ENCODE measurements at regions not wholly inside any gene's neighbourhood (a gene's known extent, or its start where the extent isn't known, plus 50 kb on each side); places are given as distances from the start of the nearest gene placed in this dataset.
"Not testable (repeated sequence)": the region's sequence is repeated elsewhere in the genome, so short reads cannot be mapped to it uniquely, and the experiment has no call there.

DNA sequence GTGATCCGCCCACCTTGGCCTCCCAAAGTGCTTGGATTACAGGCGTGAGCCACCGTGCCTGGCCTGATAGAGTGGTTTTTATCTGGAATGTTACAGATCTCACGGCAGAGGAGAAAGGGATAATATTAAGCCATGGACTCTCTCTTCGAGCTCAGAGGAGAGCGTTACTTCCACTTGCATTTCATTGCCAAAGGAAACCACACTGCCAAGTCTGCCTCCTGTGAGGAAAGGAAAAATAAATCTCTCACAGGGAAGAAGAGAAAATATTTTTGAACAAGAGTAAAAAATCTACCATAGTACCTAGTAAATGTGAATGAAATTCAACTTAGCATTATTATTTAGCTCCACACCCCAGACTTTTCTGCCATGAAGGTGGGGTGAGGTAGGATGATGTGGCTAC is 319.2 kb upstream of the PRICKLE1 start:
- no peak for DNase-seq

DNA sequence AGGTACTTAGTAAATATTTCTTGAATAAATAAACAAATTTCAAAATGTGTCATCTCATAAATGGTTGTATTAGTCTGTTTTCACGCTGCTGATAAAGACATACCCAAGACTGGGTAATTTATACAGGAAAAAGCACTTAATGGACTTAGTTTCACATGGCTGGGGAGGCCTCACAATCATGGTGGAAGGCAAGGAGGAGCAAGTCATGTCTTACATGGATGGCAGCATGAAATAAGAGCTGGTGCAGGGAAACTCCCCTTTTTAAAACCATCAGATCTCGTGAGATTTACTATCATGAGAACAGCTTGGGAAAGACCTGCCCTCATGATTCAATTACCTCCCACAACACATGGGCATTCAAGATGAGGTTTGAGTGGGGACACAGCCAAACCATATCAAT is 317.3 kb upstream of the PRICKLE1 start:
- DNase-seq: not testable (repeated sequence)

DNA sequence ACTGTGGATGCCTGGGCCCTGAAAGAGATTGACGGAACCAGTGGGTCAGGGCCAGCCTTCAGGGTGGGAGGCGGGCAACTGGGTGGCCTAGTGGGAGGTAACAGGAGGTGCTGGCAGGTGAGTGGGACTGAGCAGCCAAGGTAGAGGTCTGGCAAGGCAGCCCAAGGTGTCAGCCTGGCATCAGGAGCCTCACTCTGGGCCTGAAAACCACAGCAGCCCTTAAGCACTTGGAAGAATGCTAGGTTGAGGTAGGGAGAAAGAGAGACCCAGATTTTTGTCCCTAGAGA is 315.8 kb upstream of the PRICKLE1 start:
- DNase-seq: no peak

DNA sequence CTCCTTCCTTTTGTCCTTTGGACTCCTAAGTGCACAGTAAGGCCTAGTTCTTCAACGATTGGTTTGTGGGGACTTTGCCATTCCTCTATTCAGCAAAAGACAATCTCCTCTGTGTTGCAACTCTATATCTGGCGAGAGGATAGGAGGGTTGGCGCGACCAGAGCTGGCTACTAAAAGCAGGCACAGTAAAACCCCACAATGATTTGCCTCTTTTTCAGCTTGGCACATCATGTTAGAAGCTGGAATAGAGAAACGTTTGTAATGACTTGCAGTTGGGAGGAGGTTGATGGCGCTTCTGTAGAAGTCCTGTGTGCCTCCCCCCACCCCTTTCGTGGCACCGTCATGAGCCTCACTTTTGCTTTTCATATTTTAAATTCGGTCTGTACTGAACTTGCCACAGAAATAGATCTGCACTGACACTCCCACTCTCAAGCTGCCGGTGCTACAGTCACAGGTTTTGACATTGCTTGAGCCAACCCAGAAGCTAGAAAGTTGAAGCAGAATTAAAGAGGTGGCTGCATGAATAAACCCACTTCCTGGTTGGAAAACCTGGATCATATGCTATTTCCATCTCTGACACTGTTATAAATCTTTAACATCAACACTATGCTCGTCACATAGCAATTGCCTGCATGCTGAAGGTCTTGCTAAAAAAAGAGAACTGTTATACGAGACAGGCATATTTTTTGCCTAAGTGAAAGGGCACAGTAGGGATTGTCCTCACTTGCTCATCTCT is 315.3 kb upstream of the PRICKLE1 start:
- no peak for DNase-seq

DNA sequence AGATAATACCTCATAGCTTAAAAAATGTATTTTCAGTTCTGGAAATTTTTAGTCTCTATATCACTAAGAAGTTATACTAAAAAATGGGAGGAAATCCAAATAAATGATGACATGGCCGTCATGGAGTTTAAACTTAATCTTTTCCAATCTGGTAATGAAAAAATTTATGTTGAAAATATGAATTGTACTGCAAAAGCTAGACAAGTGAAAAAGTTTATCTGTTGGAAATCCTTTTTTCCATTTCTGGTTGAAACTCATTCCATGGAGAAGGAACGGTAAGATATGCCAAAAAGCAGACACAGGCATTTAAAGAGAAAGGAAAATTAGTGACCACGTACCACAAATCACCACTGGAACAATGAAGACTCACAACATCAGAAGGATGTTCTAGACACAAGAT is 314.2 kb upstream of the PRICKLE1 start:
- DNase-seq: no peak

DNA sequence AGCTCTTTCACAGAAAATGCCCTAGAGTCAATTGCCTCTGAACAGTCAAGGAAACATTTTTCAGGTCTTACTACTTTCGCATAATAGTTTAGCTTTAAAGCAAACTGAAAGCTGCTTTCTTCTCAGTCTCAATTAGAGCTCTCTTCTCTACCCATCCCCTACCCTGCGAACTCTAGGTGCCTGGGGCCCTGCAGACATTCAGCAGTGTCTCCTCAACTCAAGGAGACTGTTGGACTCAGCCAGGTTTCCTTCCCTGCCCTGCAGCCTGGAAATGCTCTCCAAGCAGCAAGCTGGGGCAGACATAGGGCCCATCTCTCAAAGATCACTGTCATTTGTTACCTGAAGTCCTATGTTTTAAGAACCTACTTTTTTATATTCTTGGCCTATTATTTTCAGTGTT is 312.5 kb upstream of the PRICKLE1 start:
- no peak for DNase-seq

DNA sequence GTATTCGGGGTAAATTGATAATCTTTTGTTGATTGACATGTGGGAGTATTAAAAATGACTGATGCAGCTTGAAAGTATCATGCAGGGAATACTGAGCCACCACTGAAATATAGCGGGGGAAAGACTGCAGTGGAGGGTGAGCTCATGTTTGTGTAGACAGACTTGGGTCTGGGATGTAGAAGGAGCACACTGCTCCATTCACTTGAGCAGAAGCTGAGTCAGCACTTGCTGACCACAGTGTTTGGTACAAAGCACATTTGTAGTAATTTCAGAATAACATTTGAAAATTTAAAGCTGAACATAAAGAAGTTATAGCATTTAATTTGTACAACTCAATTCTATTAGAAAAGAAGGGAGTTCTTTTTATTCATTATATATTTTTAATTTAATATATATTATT is 304.3 kb upstream of the PRICKLE1 start:
- DNase-seq: peak; percentile 23

DNA sequence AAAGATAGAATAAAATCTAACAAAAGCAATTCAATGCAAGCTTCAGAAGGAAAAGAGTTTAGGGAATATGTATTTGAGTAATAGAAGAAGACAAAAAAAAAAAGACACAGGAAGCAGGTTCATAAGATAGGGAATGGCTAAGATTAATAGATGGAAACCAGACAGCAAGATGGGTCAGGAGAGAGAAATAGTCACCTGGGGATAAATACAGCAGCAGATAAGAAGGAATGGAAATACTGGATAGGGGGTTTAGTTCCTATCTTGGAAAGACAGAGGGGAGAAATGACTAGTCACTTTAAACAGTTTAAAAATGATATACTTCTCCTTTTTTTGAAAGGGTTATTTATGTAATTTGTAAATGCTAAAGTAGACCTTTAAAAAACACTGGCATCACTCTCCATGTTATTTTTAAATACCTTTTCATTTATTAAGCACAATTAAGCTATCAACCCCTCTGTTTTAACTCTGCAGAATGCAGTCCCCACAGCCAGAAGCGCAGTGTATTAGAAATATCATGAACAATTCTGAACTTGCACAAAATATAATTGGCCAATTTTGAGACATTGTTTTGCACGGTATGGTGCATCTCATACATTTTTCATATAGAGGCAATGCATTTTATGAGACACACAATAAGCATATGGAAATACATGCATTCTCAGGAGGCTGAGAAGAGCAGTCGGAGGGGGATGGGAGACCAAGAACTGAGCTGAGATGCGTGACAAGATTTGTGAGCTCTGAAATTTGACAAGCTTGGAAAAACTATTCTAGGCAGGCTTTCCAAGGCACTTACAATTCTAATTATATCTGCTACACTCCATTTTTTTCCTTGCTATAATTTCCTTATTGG is 303.4 kb upstream of the PRICKLE1 start:
- peak; percentile 43 for DNase-seq

DNA sequence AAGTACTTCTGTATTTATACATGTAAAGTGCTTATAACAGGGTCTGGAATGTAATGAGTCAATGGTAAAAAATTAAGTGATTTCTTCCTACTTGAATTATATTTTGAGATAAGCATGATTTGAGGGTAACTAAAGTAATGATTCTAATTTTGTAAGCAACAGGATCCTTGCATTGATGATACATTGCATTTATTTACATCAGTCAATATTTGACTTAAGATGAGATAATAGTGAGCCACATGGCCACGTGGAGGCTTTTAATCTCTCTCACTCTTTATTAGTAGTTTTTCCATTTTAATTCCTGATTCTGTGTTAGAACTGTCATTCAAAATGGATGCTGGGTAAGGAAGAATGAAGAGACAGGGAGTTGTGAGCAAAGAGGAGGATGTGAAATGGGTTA is 298.1 kb upstream of the PRICKLE1 start:
- DNase-seq: no peak

DNA sequence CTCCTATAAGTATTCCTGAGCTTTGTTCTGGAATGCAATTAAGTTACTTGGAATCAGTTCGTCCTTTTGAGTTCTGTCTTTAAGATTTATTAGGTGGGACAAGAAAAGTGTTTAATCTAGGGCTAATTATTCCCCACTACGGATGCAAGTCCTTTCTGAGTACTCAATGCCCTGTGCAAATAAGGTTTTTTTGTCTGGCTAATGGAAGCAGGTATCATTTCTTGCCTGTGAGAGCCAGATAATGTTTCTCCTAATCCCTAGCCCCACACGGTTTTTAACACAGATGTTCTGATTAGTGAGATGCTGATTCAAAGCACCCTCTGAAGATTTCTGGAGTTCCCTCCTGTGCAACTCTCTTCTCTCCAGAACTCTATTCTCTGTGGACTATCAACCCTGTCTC is 296.6 kb upstream of the PRICKLE1 start:
- DNase-seq: no peak

DNA sequence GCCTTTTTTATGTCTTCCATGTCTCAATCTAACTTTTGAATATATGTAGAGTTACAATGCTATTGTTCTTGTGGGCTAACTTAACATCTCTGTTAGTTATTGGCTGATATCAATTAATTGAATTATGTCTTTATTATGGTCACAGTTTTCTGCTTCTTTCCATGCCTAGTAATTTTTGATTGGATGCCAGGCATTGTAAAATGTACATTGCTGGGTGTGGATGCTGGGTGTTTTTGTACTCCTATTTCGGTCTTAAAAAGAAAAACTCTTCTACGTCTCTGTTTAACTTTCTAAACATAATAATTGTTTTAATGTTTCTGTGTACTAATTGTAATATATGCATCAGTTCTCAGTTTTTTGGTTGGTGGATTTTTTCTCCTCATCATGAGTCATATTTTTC is 296.1 kb upstream of the PRICKLE1 start:
- no peak for DNase-seq

DNA sequence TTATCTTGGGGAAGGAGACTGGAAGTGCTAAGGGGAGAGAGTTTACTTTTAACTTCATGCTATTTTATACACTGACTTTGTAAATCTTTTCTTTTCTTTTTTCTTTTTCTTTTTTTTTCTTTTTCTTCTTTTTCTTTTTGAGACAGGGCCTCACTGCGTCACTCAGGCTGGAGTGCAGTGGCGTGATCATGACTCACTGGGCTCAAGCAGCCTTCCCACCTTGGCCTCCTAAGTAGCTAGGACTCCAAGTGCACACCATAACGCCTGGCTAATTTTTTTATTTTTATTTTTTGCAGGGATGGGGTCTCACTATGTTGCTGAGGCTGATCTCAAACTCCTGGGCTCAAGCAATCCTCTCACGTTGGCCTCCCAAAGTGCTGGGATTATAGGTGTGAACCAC is 294.6 kb upstream of the PRICKLE1 start:
- no peak for DNase-seq

DNA sequence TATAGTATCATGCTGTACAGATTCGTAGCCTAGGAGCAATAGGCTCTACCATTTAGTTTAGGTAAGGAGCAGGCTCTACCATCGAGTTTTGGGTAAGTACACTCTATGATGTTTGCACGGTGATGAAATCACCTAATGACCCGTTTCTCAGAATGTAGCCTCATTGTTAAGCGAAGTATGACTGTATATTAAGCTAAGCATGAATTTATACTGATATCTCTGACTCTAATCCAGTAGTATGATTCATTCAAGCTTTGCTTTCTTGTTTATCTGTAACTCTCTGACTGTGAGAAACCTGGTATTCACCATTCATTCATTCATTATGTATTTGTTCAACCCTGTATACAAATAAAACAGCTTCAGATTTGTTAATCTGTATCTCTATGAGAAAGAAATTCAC is 283.9 kb upstream of the PRICKLE1 start:
- no peak for DNase-seq

DNA sequence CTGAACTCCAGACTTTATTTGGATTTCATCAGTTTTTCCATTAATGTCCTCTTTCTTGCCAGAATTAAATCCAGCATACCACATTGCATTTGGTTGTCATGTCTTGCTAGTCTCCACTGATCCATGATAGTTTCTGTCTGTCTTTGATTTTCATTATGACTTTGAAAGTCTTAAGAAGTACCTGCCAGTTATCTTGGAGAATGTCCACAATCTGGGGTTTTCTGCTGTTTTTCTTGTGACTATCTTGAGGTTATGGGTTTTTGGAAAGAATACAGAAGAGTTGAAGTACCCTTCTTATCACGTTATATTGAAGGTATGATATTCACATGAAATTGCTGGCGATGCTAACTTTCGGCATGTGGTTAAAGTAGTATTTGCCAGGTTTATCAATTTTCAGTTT is 282.3 kb upstream of the PRICKLE1 start:
- no peak for DNase-seq

DNA sequence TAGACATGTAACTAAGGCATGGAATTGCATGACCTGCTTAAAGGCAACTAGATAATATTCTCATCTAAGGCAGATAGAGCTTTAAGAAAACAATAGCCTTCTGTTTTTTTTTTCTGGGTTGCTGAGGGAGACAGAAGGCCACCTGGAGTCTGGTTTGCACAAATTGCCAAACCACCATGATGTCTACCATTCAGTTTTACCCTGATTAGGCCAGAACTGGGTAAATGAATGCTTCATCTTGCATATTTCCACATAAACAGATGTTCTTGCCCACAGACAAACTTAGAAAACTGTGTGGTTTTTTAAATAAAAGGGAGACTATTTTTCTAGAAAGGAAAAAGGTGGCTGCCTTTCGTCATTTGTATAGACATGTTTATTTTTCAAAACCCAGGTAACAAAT is 278.7 kb upstream of the PRICKLE1 start:
- DNase-seq: no peak

DNA sequence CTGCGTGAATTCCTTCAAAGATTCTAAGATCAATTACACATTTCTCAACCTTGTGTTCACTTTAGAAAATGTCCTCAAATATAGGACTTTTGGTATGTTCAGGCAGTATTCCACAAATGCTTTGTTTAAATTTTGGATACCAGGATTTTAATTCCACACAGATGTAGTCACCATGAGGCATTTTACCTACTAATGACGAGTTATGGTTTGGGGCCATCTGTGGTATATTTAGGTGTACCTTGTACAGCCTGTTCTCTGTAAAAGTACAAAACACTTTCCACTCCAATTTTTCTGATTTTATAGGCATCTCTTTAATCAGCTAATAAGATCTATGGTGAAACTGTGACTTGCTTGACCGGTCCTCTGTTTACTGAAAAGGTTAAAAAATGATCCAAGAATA is 275.7 kb upstream of the PRICKLE1 start:
- no peak for DNase-seq

DNA sequence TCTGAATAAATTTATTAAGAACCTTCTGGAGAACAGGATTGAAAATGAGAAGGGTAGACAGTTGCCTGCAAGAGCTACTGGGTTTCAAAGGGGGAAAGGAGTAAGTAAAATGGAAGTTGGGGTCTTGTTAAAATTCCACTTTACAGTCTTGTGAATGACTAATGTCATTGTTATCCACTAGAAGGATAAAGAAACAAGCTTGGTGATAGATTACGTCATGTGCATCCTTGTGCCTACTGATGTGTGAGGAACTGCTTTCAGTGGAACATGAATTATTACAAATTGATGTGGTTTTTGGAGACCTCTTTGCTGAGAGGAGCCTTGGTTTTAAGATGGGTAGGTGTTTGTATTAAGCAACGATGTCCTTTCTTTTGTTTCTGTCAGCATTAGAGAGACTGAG is 272.5 kb upstream of the PRICKLE1 start:
- no peak for DNase-seq

DNA sequence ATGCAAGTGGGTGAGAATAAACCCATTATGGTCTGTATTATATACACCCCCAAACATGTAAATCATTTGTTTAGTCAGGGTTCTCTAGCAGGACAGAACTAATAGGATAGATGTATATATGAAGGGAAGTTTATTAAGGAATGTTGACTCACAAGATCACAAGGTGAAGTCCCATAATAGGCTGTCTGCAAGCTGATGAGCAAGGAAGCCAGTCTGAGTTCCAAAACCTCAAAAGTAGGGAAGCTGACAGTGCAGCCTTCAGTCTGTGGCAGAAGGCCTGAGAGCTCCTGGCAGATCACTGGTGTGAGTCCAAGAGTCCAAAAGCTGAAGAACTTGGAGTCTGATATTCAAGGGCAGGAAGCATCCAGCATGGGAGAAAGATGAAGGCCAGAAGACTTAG is 270.8 kb upstream of the PRICKLE1 start:
- not testable (repeated sequence) for DNase-seq

DNA sequence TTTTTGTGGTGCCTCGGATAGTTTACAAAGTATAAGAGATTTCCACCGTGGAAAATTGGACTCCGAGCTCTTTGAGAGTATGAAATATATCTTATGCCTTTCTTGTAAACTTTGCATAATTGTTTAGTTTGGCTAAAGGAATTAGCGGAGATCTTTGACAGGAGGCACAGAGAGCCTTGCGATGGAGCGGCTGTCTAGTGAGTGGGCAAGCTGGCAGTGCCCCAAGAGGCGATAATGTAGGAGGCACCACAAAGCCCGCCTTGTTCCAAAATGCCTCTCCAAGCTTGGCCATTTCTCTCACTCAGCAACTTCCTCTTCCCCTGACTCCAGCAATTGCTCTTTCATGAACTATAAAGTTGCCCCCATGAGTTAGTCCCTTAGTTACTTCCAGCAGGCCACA is 270.1 kb upstream of the PRICKLE1 start:
- no peak for DNase-seq

DNA sequence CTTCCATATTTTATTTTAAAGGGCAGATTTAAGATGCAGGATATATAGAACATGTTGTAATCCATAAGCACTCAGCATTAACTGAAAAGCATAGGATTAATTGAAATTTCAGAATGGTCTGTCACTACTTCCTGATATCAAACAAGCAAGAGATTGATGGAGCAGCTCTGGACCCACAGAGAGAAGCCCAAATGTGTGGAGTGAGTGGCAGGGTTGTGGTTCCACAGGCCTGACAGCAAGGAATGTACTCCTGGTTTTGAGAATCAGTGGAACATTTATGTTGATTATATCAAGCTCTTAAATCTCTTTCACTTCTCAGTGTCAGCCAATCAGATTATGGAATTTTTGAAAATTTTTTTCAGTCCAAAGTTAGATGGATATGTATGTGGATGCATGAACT is 267.6 kb upstream of the PRICKLE1 start:
- DNase-seq: no peak

DNA sequence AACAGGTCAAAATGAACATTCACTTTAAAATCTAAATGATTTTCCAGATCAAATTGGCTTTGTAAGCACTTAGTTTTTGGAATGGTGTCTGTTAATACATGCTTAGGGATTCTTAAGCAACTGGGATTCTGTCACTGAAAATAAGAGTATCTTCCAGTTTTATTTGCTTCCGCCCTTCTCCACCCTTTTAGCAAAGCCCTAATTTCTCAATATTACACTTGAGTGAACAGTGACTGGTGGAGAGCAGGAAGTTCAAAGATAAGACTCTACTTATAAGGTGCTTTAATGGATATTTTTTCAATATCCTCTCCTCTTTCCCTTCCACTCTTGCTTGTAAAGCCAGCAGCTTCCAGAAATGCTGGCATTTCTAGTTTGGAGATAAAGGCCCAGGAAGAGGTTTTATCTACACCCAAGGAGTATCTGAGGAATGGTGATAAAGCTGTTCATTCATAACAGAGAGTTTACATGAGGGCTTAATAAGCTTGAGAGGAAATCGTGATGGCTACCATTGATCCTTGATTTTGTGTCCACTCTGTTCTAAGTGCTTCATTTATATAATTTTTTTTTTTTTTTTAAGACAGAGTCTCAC is 265.9 kb upstream of the PRICKLE1 start:
- no peak for DNase-seq

DNA sequence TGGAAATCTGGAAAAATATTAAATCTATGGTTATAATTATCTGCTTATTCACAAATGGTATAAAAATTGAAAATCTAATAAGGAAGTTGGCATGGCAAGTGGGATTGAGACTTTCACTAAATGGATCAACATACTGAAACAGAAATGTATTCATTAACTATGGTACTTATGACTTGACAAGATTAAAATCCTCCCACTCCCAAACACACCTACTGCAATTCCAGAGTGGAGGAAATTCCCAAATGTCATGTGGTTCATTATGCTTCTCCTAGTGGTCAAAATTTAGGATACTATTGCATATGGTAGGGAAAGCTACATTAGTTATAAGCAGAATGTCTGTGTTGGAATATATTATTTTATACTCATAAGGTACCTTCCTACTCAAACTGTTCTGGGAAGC is 265.3 kb upstream of the PRICKLE1 start:
- no peak for DNase-seq

DNA sequence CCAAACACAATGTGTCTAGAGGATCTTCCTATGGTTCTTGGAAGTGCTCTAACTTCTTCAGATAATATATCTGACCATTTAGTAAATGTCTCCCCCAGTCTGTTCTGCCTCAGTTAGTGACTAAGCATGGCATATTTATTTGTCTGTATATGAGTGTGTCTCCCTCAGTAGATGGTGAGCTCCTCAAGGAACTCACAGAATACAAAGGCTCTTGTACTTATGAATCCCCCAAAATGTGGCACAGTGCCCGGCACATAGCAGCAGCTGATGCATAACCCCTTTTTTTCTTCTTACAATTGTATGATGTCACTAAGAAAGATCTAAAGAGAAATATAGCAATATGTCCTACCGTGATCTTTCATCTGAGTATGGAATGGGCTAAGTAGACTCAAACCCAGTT is 264.7 kb upstream of the PRICKLE1 start:
- DNase-seq: no peak

DNA sequence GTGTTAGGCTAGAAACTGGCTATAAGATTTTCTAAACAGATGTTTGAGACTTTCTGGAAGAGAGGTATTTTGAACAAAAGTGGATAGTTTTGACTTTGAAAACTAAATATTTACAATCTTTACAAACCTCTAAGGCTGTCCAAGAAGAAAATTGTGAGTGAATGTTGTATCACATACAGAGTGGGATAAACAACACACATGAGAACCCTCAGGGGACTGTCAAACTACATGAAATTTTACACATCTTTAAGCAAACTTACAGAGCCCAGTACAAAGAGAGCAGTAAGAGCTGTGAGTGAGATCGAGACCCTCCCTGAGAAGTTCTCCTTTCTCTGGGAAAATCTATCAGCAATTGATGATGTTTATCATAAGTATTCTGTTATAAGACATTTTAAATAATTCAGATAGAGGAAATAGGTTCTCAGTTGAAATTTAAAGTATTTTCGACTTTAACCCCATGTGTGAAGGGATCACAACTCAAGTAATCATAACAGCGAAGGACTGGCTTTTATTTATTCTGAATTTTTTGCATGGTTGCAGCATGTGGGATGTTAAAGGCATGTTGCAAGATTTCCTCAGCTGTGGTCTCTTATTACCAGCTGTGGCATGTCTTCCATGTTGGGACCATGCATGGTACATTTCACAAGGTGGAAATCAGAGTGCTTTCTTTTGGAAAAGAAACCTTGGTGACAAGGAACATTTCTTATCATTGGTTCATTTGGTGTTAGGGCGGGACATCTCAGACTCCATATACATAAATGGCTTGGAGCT is 264.0 kb upstream of the PRICKLE1 start:
- DNase-seq: no peak

All from retina (tissue), 1 donor.